AG04450 (cell line): ENCODE measurements at regions not wholly inside any gene's neighbourhood (a gene's known extent, or its start where the extent isn't known, plus 50 kb on each side); places are given as distances from the start of the nearest gene placed in this dataset.

Experiments
- CTCF ChIA-PET: fragments of 300-600, 350-600 bp; formaldehyde crosslinking; extraction: SDS; loops from one replicate; lab custom pipeline; 2022; ENCODE audit warnings: antibody characterized with exemption, inconsistent platforms; lab: Charles Lee
- POLR2A ChIA-PET: fragments of 350-600 bp; formaldehyde crosslinking; extraction: SDS; loops from one replicate; lab custom pipeline; 2021; ENCODE audit warnings: antibody characterized with exemption, inconsistent platforms; lab: Yijun Ruan, JAX
- DNase-seq: peaks from one replicate; pipeline ENCODE4 v3.0.0-alpha.2; 2011; ENCODE audit warnings: low read depth, low spot score
- H3K27ac ChIP-seq: one replicate; pipeline ENCODE4 v1.5.1; 2012; ENCODE audit warnings: low read depth, low read length, control low read depth
- H3K27me3 ChIP-seq: one replicate; pipeline ENCODE4 v1.6.0; 2012; ENCODE audit warnings: low read length; ENCODE audit not compliant: control insufficient read depth, insufficient read depth
- H3K4me3 ChIP-seq: 2 replicates; pipeline ENCODE4 v1.5.1; 2011; ENCODE audit warnings: mild to moderate bottlenecking, low read depth, low read length, control low read depth
- H3K9me3 ChIP-seq: 2 replicates; pipeline ENCODE4 v1.5.1; 2012; ENCODE audit warnings: low read length; ENCODE audit not compliant: control insufficient read depth, insufficient read depth
- TF ChIP-seq, protein P1 (sequence below): IDR thresholded peaks from 2 replicates; pipeline ENCODE4 v1.5.1; 2011; ENCODE audit warnings: low read depth, low read length, control low read depth, inconsistent platforms

DNA sequence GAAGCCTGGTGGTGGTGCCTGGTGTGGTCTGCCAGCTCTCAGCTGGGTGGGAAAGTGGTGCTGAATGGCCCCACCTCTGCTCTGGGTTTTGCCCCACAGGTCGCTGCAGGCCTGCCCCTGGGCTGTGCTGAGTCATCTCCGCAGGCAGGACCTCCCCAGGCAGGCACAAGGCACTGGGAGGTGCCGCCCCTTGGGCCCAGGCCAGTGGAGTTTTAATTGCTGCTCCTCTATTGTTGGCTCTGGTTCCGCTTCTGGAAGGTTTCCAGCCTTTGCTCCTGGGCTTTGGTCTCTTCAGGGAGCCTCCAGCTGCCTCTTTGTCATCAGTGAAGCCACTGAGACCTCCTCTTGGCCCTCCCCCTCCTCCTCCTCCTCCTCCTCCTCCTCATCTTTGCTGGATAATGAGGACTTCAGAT is 180.3 kb upstream of the GRB10 start:
- TF ChIP-seq, protein P1, sequence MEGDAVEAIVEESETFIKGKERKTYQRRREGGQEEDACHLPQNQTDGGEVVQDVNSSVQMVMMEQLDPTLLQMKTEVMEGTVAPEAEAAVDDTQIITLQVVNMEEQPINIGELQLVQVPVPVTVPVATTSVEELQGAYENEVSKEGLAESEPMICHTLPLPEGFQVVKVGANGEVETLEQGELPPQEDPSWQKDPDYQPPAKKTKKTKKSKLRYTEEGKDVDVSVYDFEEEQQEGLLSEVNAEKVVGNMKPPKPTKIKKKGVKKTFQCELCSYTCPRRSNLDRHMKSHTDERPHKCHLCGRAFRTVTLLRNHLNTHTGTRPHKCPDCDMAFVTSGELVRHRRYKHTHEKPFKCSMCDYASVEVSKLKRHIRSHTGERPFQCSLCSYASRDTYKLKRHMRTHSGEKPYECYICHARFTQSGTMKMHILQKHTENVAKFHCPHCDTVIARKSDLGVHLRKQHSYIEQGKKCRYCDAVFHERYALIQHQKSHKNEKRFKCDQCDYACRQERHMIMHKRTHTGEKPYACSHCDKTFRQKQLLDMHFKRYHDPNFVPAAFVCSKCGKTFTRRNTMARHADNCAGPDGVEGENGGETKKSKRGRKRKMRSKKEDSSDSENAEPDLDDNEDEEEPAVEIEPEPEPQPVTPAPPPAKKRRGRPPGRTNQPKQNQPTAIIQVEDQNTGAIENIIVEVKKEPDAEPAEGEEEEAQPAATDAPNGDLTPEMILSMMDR = no peak
- POLR2A ChIA-PET = no interaction called here

DNA sequence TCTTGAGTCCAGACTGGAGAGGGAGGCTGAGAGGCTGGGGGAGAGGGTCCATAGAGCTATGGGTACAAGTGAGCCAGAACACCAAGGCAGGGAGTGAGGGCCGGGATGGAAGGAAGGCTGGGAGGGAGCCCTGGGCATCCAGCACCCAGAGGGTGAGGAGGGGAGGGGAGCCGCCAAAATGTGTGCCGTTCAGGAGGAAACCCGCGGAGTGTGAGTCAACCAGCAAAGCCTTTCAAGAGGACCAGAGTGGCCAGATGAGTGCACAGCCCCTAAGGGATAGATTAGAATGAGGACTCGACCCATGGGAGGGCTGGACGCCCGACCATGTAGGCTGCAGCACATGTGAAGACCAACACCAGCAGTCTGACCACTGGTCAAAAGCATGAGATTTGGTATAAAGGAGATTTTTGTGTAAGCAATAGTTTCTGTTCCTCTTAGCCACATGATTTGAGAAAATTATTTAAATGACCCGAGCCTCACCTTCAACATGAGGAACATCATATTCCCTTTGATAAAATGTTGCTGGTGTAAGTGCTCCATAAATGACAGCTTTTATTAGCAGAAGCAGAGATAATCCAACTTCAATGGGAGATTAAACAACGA is 179.7 kb upstream of the GRB10 start:
- POLR2A ChIA-PET = no interaction called here
- no peaks in the 10 kb centered on the region for H3K27me3 ChIP-seq
- H3K4me3 ChIP-seq = no peak overlapping the region
- no peaks in the 10 kb centered on the region; the same call in 1 of the 2 replicates for H3K9me3 ChIP-seq
- no peak overlapping the region for H3K27ac ChIP-seq
- no peak for DNase-seq
- CTCF ChIA-PET = no interaction called here
- TF ChIP-seq, protein P1 = no peak

More for the DNA sequence above, 180.3 kb upstream of the GRB10 start:
- H3K4me3 ChIP-seq = no peak overlapping the region
- H3K27ac ChIP-seq = no peak overlapping the region
- no peak for DNase-seq
- no peaks in the 10 kb centered on the region; the same call in 1 of the 2 replicates for H3K9me3 ChIP-seq
- no peaks in the 10 kb centered on the region for H3K27me3 ChIP-seq
- CTCF ChIA-PET = interaction anchor here (1.1 kb wide), 1 partner anchor 105 kb away, joined by 3 read pairs; no protein-coding TSS in a partner anchor

DNA sequence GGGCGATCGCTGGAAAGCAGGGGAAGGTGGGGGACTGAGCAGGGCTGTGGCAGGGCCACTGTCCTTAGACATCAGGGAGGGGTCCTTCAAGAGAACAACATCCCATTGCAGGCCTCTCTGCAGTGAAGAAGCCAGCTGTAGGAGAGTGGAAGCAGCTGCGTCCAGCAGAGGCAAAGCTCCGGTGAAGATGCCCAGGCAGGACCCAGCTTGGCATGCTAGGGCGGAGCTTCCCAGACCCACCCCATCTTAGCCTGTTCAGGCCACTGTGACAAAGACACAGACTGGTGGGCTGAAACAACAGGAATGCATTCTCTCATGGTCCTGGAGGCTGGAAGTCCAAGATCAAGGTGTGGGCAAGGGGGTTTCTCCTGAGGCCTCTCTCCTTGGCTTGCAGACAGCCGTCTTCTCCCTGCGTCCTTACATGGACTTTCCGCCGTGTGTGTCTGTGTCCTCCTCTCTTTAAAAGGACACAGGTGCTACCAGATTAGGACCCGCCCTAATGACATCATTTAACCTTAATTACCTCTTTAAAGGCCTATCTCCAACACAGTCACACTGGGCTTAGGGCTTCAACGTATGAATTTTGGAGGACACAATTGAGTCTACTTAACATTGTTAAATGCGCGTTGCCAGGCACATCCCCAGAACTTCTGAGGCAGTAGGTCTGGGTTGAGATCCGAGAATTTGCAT is 178.1 kb upstream of the GRB10 start:
- ChIA-PET POLR2A (no interaction called here), CTCF (no interaction called here)
- Histone ChIP-seq H3K27me3 (no peaks in the 10 kb centered on the region), H3K4me3 (no peak overlapping the region), H3K27ac (no peak overlapping the region), H3K9me3 (no peaks in the 10 kb centered on the region; the same call in 1 of the 2 replicates)
- DNase-seq = no peak
- TF ChIP-seq, protein P1 = no peak

DNA sequence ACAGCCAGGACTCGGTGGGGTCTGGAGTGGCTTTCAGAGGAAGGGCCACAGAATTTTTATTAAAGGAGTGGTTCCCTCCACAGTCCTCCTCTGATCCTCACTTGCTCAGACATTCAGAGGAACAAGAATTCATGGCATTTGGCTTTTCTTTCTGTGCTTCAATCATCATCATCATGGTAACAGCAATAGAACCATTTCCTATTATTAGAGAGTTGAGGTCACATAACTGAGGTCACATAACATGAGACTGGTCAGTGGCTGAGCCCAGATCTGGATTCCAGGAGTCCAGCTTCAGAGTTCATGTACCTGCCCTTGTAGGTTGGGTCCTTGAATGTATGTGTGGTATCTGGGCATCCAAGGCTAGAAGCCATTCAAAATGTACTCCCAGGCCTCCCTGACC is 177.3 kb upstream of the GRB10 start:
- H3K27ac ChIP-seq = no peak overlapping the region
- CTCF ChIA-PET = no interaction called here
- H3K4me3 ChIP-seq = no peak overlapping the region
- H3K9me3 ChIP-seq = no peaks in the 10 kb centered on the region; the same call in 1 of the 2 replicates
- no peak for DNase-seq
- H3K27me3 ChIP-seq = no peaks in the 10 kb centered on the region
- TF ChIP-seq, protein P1 = no peak
- POLR2A ChIA-PET = no interaction called here

DNA sequence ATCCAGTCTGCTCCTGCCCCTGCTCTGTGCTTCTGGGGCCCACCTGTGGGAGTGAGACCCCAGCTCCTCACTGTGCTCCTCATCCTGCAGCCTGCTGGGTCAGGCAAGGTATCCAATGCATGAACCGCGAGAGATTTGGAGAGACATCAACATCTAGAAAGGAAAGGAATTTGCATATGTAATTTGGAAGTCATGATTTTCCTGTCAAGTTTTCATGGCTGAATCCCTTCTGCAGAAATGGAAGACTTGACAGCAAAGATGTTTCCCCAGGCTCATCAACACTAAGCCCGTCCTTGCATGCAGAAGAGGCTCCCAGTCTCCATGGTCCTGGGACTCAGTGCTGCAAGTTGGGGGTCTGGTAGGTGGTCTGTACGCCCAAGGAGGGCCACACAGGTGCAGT is 176.9 kb upstream of the GRB10 start:
- no peak for DNase-seq
- H3K27ac ChIP-seq = no peak overlapping the region
- ChIA-PET POLR2A (no interaction called here), CTCF (no interaction called here)
- H3K4me3 ChIP-seq = no peak overlapping the region
- H3K9me3 ChIP-seq = no peaks in the 10 kb centered on the region; the same call in 1 of the 2 replicates
- no peaks in the 10 kb centered on the region for H3K27me3 ChIP-seq
- TF ChIP-seq, protein P1 = no peak
